ENCODE measurements at regions not wholly inside any gene's neighbourhood (a gene's known extent, or its start where the extent isn't known, plus 50 kb on each side); places are given as distances from the start of the nearest gene placed in this dataset.

GRCh38 chr7:18234519-18234918 is 206.9 kb upstream of the PRPS1L1 start:
- H3K27ac ChIP-seq = no peak overlapping the region
- H3K27me3 ChIP-seq (replicated peaks) = no peaks in the 10 kb centered on the region
- no peak for TF ChIP-seq CTCF (IDR thresholded peaks at IDR 0.05; ENCODE audit: low read depth, low read length, missing control alignments)
- no peak overlapping the region for H3K4me3 ChIP-seq (ENCODE audit: low read depth, low read length)
- no peak for DNase-seq
- in situ Hi-C loops (cut with HindIII; ENCODE audit: low pct_ligation_motif_present, low sequenced_read_pairs) = no loop called here
- H3K36me3 ChIP-seq (replicated peaks) = no peaks in the 10 kb centered on the region

- Histone ChIP-seq H3K27ac (no peak overlapping the region), H3K27me3 (replicated peaks) (no peaks in the 10 kb centered on the region), H3K36me3 (replicated peaks) (no peaks in the 10 kb centered on the region), H3K4me3 (ENCODE audit: low read depth, low read length) (no peak overlapping the region)
- no peak for TF ChIP-seq CTCF (IDR thresholded peaks at IDR 0.05; ENCODE audit: low read depth, low read length, missing control alignments)
- DNase-seq = no peak
- in situ Hi-C loops (cut with HindIII; ENCODE audit: low pct_ligation_motif_present, low sequenced_read_pairs) = no loop called here
Observed at GRCh38 chr7:18235819-18236218, 208.2 kb upstream of the PRPS1L1 start.

- H3K27ac ChIP-seq = no peak overlapping the region
- H3K36me3 ChIP-seq (replicated peaks) = no peaks in the 10 kb centered on the region
- no peak for TF ChIP-seq CTCF (IDR thresholded peaks at IDR 0.05; ENCODE audit: low read depth, low read length, missing control alignments)
- in situ Hi-C loops (cut with HindIII; ENCODE audit: low pct_ligation_motif_present, low sequenced_read_pairs) = no loop called here
- no peak overlapping the region for H3K4me3 ChIP-seq (ENCODE audit: low read depth, low read length)
- no peaks in the 10 kb centered on the region for H3K27me3 ChIP-seq (replicated peaks)
- DNase-seq = no peak
Observed at GRCh38 chr7:18239212-18239611, 211.6 kb upstream of the PRPS1L1 start.

GRCh38 chr7:18241543-18242231 is 214.0 kb upstream of the PRPS1L1 start:
- Histone ChIP-seq H3K4me3 (ENCODE audit: low read depth, low read length) (no peak overlapping the region), H3K27ac (no peak overlapping the region), H3K36me3 (replicated peaks) (no peaks in the 10 kb centered on the region), H3K27me3 (replicated peaks) (no peaks in the 10 kb centered on the region)
- no peak for TF ChIP-seq CTCF (IDR thresholded peaks at IDR 0.05; ENCODE audit: low read depth, low read length, missing control alignments)
- in situ Hi-C loops (cut with HindIII; ENCODE audit: low pct_ligation_motif_present, low sequenced_read_pairs) = no loop called here
- DNase-seq = no peak

GRCh38 chr7:18243731-18244130 is 216.1 kb upstream of the PRPS1L1 start:
- Histone ChIP-seq H3K36me3 (replicated peaks) (no peaks in the 10 kb centered on the region), H3K4me3 (ENCODE audit: low read depth, low read length) (no peak overlapping the region), H3K27ac (no peak overlapping the region), H3K27me3 (replicated peaks) (no peaks in the 10 kb centered on the region)
- in situ Hi-C loops (cut with HindIII; ENCODE audit: low pct_ligation_motif_present, low sequenced_read_pairs) = no loop called here
- no peak for DNase-seq
- TF ChIP-seq CTCF (IDR thresholded peaks at IDR 0.05; ENCODE audit: low read depth, low read length, missing control alignments) = no peak

GRCh38 chr7:18250133-18250532 is 222.5 kb upstream of the PRPS1L1 start:
- no peak for DNase-seq
- no peaks in the 10 kb centered on the region for H3K36me3 ChIP-seq (replicated peaks)
- TF ChIP-seq CTCF (IDR thresholded peaks at IDR 0.05; ENCODE audit: low read depth, low read length, missing control alignments) = no peak
- no peak overlapping the region for H3K4me3 ChIP-seq (ENCODE audit: low read depth, low read length)
- H3K27me3 ChIP-seq (replicated peaks) = no peaks in the 10 kb centered on the region
- no peak overlapping the region for H3K27ac ChIP-seq
- in situ Hi-C loops (cut with HindIII; ENCODE audit: low pct_ligation_motif_present, low sequenced_read_pairs) = no loop called here
